HG03097 (cell line): ENCODE measurements at regions not wholly inside any gene's neighbourhood (a gene's known extent, or its start where the extent isn't known, plus 50 kb on each side); places are given as distances from the start of the nearest gene placed in this dataset.

Source experiments
- ATAC-seq: cut with Tn5 transposase; IDR thresholded peaks from one replicate; pipeline ENCODE4 v1.9.1; 2021; ENCODE audit not compliant: unreplicated experiment, low FRiP score

GRCh38 chr1:98088381-98088780, 167.5 kb upstream of the DPYD start:
- ATAC-seq, result no peak

- no peak for ATAC-seq
These were observed 166.1 kb upstream of the DPYD start for GRCh38 chr1:98086796-98087441.

- ATAC-seq, result no peak
These were observed 165.3 kb upstream of the DPYD start for GRCh38 chr1:98086156-98086555.

- ATAC-seq, result no peak
These were observed 163.4 kb upstream of the DPYD start for GRCh38 chr1:98084188-98084587.

GRCh38 chr1:98081944-98082343, 161.1 kb upstream of the DPYD start:
- ATAC-seq, result no peak

GRCh38 chr1:98078596-98078995, 157.8 kb upstream of the DPYD start:
- no peak for ATAC-seq

GRCh38 chr1:98077691-98078090, 156.9 kb upstream of the DPYD start:
- ATAC-seq, result no peak

- ATAC-seq, result no peak
These were observed 154.8 kb upstream of the DPYD start for GRCh38 chr1:98075626-98076025.

- ATAC-seq, result no peak
These were observed 153.0 kb upstream of the DPYD start for GRCh38 chr1:98073823-98074222.

GRCh38 chr1:98073106-98073505, 152.3 kb upstream of the DPYD start:
- ATAC-seq, result no peak

- no peak for ATAC-seq
These were observed 151.2 kb upstream of the DPYD start for GRCh38 chr1:98072047-98072446.

- ATAC-seq, result no peak
These were observed 147.2 kb upstream of the DPYD start for GRCh38 chr1:98068016-98068415.

GRCh38 chr1:98066911-98067310, 146.1 kb upstream of the DPYD start:
- no peak for ATAC-seq

GRCh38 chr1:98059620-98060019, 138.8 kb upstream of the DPYD start:
- no peak for ATAC-seq

GRCh38 chr1:98058676-98059075, 137.8 kb upstream of the DPYD start:
- ATAC-seq, result no peak

GRCh38 chr1:98057236-98057910, 136.5 kb upstream of the DPYD start:
- no peak for ATAC-seq

GRCh38 chr1:98056781-98057180, 135.9 kb upstream of the DPYD start:
- no peak for ATAC-seq

GRCh38 chr1:98055457-98055856, 134.6 kb upstream of the DPYD start:
- no peak for ATAC-seq

- no peak for ATAC-seq
These were observed 134.0 kb upstream of the DPYD start for GRCh38 chr1:98054786-98055185.

- ATAC-seq, result no peak
These were observed 133.5 kb upstream of the DPYD start for GRCh38 chr1:98054367-98054701.

GRCh38 chr1:98053471-98054366, 132.9 kb upstream of the DPYD start:
- ATAC-seq, result peak; percentile 91
